PC-3 (cell line): ENCODE measurements at regions not wholly inside any gene's neighbourhood (a gene's known extent, or its start where the extent isn't known, plus 50 kb on each side); places are given as distances from the start of the nearest gene placed in this dataset.

Experiments
- ATAC-seq: fragments of 200-7000 bp; cut with Tn5 transposase; 2 replicates; pipeline ENCODE4 v1.9.1; 2020; ENCODE audit warnings: mild to moderate bottlenecking, moderate library complexity
- BruUV-seq: library from RNA; stranded (reverse); fragments of 400-500 nt; replicated peaks from 2 replicates; lab custom pipeline; 2021; lab: Mats Ljungman, UMichigan
- CTCF ChIA-PET: fragments of 300-600 bp; sonication (Branson Sonifier 250); formaldehyde crosslinking; loops from one replicate; lab custom pipeline; 2022; ENCODE audit warnings: antibody characterized with exemption; lab: Charles Lee
- POLR2A ChIA-PET: fragments of 300-600 bp; sonication (Branson Sonifier 250); formaldehyde crosslinking; loops from one replicate; lab custom pipeline; 2022; ENCODE audit warnings: antibody characterized with exemption; ENCODE audit not compliant: unreplicated experiment; lab: Charles Lee
- DNase-seq: peaks from one replicate; pipeline ENCODE4 v3.0.0-alpha.2; 2015
- H2AFZ ChIP-seq: fragments of 300-600 bp; sonication (generic); 2 replicates; pipeline ENCODE4 v1.6.0; 2016; ENCODE audit warnings: antibody characterized with exemption, low read length
- H3F3A ChIP-seq: fragments of 300-600 bp; sonication (generic); one replicate; pipeline ENCODE4 v1.6.0; 2017; ENCODE audit warnings: antibody characterized with exemption, low read length, control low read depth, mild to moderate bottlenecking; ENCODE audit not compliant: unreplicated experiment
- H3K27ac ChIP-seq: fragments of 300-600 bp; sonication (generic); 2 replicates; pipeline ENCODE4 v1.5.1; 2016; ENCODE audit warnings: mild to moderate bottlenecking, low read length
- H3K27me3 ChIP-seq: fragments of 300-600 bp; sonication (generic); 2 replicates; pipeline ENCODE4 v1.6.1; 2016; ENCODE audit warnings: low read length, mixed read lengths
- H3K36me3 ChIP-seq: fragments of 300-600 bp; sonication (generic); 2 replicates; pipeline ENCODE4 v1.6.1; 2016; ENCODE audit warnings: low read depth, mixed run types, low read length, mixed read lengths
- H3K4me1 ChIP-seq: fragments of 300-600 bp; sonication (generic); 2 replicates; pipeline ENCODE4 v1.5.1; 2016; ENCODE audit warnings: low read length; ENCODE audit not compliant: insufficient read depth
- H3K4me2 ChIP-seq: fragments of 300-600 bp; sonication (generic); 2 replicates; pipeline ENCODE4 v1.6.0; 2016; ENCODE audit warnings: low read length
- H3K4me3 ChIP-seq: fragments of 300-600 bp; sonication (generic); 2 replicates; pipeline ENCODE4 v1.5.1; 2016; ENCODE audit warnings: mild to moderate bottlenecking, low read length, mixed read lengths
- H3K79me2 ChIP-seq: fragments of 300-600 bp; sonication (generic); 2 replicates; pipeline ENCODE4 v1.6.1; 2017; ENCODE audit warnings: low read length, mixed read lengths
- H3K9ac ChIP-seq: fragments of 300-600 bp; sonication (generic); 2 replicates; pipeline ENCODE4 v1.6.0; 2016; ENCODE audit warnings: mild to moderate bottlenecking, low read length
- H3K9me2 ChIP-seq: fragments of 300-600 bp; sonication (generic); replicated peaks from 2 replicates; pipeline ENCODE4 v1.6.1; 2016; ENCODE audit warnings: mixed run types, low read length, mixed read lengths
- H3K9me3 ChIP-seq: fragments of 300-600 bp; sonication (generic); 2 replicates; pipeline ENCODE4 v1.6.1; 2016; ENCODE audit warnings: low read length, mixed read lengths
- H4K20me1 ChIP-seq: fragments of 300-600 bp; sonication (generic); 2 replicates; pipeline ENCODE4 v1.6.1; 2016; ENCODE audit warnings: low read length, mixed read lengths
- CTCF ChIP-seq: fragments of 300-600 bp; sonication (generic); conservative IDR thresholded peaks from 2 replicates; pipeline ENCODE4 v1.5.1; 2017; ENCODE audit warnings: antibody characterized with exemption, low read depth, mild to moderate bottlenecking, low read length
- EZH2 ChIP-seq: fragments of 300-600 bp; sonication (generic); IDR thresholded peaks from one replicate; pipeline ENCODE4 v1.6.1; 2017; ENCODE audit warnings: antibody characterized with exemption, mild to moderate bottlenecking, low read length; ENCODE audit not compliant: unreplicated experiment
- EZH2phosphoT487 ChIP-seq: fragments of 300-600 bp; sonication (generic); IDR thresholded peaks from 2 replicates; pipeline ENCODE4 v1.6.1; 2018; ENCODE audit warnings: mild to moderate bottlenecking, antibody characterized with exemption, low read length, borderline replicate concordance
- intact Hi-C: fragments of 100-400 bp; cut with micrococcal nuclease; formaldehyde crosslinking; loops from 2 replicates; pipeline ENCODE4 v1.9.0; 2023

- intact Hi-C loops = no loop called here
- BruUV-seq = no TSS peak
- ChIA-PET POLR2A (no interaction called here), CTCF (interaction anchor here (0.6 kb wide), 1 partner anchor 67 kb away, joined by 6 read pairs; no protein-coding TSS in a partner anchor)
- H3K9ac ChIP-seq = no peak overlapping the region
- peak; percentile 40 for ATAC-seq
- no peaks in the 10 kb centered on the region for H3K27me3 ChIP-seq
- no peaks in the 10 kb centered on the region for H3K9me3 ChIP-seq
- peaks cover 11% of the 10 kb centered on the region for H3K4me1 ChIP-seq
- no peaks in the 10 kb centered on the region for H4K20me1 ChIP-seq
- H3K4me2 ChIP-seq = 0 out of 2 replicates have a peak overlapping the region, but pooled peaks have one; percentile 21
- no peak overlapping the region for H3K27ac ChIP-seq
- no peak overlapping the region for H3K4me3 ChIP-seq
- H3K36me3 ChIP-seq = no peaks in the 10 kb centered on the region
- H3K9me2 ChIP-seq = no peaks in the 10 kb centered on the region
- no peak overlapping the region; the same call in 1 of the 2 replicates for H2AFZ ChIP-seq
- peak; percentile 48 for DNase-seq
- no peaks in the 10 kb centered on the region for H3F3A ChIP-seq
- TF ChIP-seq CTCF (no peak), EZH2phosphoT487 (no peak)
- H3K79me2 ChIP-seq = no peaks in the 10 kb centered on the region
Observed at GRCh38 chr4:29717287-29718057, 1002.7 kb upstream of the PCDH7 start.

GRCh38 chr4:29718136-29718535 is 1002.0 kb upstream of the PCDH7 start:
- no peak overlapping the region; the same call in 1 of the 2 replicates for H2AFZ ChIP-seq
- no peak overlapping the region for H3K9ac ChIP-seq
- 0 out of 2 replicates have a peak overlapping the region, but pooled peaks have one; percentile 21 for H3K4me2 ChIP-seq
- H3K4me1 ChIP-seq = peaks cover 11% of the 10 kb centered on the region
- no peak overlapping the region for H3K27ac ChIP-seq
- TF ChIP-seq EZH2phosphoT487 (no peak), CTCF (no peak), EZH2 (no peak)
- CTCF ChIA-PET = no interaction called here
- no peaks in the 10 kb centered on the region for H3K9me2 ChIP-seq
- no peaks in the 10 kb centered on the region for H3K79me2 ChIP-seq
- H3K9me3 ChIP-seq = no peaks in the 10 kb centered on the region
- DNase-seq (no peak), ATAC-seq (no peak)
- H3K36me3 ChIP-seq = no peaks in the 10 kb centered on the region
- H4K20me1 ChIP-seq = no peaks in the 10 kb centered on the region
- H3K27me3 ChIP-seq = no peaks in the 10 kb centered on the region
- no peaks in the 10 kb centered on the region for H3F3A ChIP-seq
- no TSS peak for BruUV-seq
- POLR2A ChIA-PET = no interaction called here
- intact Hi-C loops = no loop called here
- H3K4me3 ChIP-seq = no peak overlapping the region

GRCh38 chr4:29722253-29722652 is 997.9 kb upstream of the PCDH7 start:
- Histone ChIP-seq H3K27me3 (no peaks in the 10 kb centered on the region), H3K36me3 (no peaks in the 10 kb centered on the region), H3K4me1 (peaks cover 11% of the 10 kb centered on the region), H3K27ac (no peak overlapping the region), H3K9ac (no peak overlapping the region), H3K4me2 (no peak overlapping the region), H3K9me3 (no peaks in the 10 kb centered on the region), H2AFZ (no peak overlapping the region), H4K20me1 (no peaks in the 10 kb centered on the region), H3K79me2 (no peaks in the 10 kb centered on the region), H3K4me3 (no peak overlapping the region), H3F3A (no peaks in the 10 kb centered on the region), H3K9me2 (no peaks in the 10 kb centered on the region)
- TF ChIP-seq CTCF (no peak), EZH2 (no peak), EZH2phosphoT487 (no peak)
- ATAC-seq (no peak), DNase-seq (no peak)
- CTCF ChIA-PET = no interaction called here
- no TSS peak for BruUV-seq
- intact Hi-C loops = no loop called here
- POLR2A ChIA-PET = no interaction called here
